ENCODE measurements at regions not wholly inside any gene's neighbourhood (a gene's known extent, or its start where the extent isn't known, plus 50 kb on each side); places are given as distances from the start of the nearest gene placed in this dataset.

GRCh38 chr10:123529146-123529760 is 136.9 kb upstream of the GPR26 start:
- H3K4me2 ChIP-seq (ENCODE audit: insufficient read depth, low read length), result no peak overlapping the region
- H3K4me3 ChIP-seq, result no peak overlapping the region
- H3K79me2 ChIP-seq (ENCODE audit: control insufficient read depth, insufficient read depth, low read length), result no peaks in the 10 kb centered on the region
- no TSS peak for BruUV-seq (replicated peaks)
- H3K9me1 ChIP-seq (ENCODE audit: control insufficient read depth, insufficient read depth, low read length), result no peaks in the 10 kb centered on the region
- H3K36me3 ChIP-seq (ENCODE audit: control insufficient read depth, insufficient read depth, low read length), result no peaks in the 10 kb centered on the region
- no peaks in the 10 kb centered on the region; a peak in 1 of 5 replicates for H3K27me3 ChIP-seq (ENCODE audit: control insufficient read depth in 2 of 2, insufficient read depth in 2 of 2, low read length in 2 of 2)
- in situ Hi-C loops (cut with MboI), result no loop called here
- no peak overlapping the region for H2AFZ ChIP-seq (ENCODE audit: low read depth, low read length)
- H3K27ac ChIP-seq (ENCODE audit: extremely low read depth, low read depth, low read length), result no peak overlapping the region
- no peaks in the 10 kb centered on the region for H3K4me1 ChIP-seq (replicated peaks in 1 of 2; ENCODE audit: control insufficient read depth in 2 of 2, insufficient read depth in 2 of 2, low read length in 2 of 2)
- CTCF ChIA-PET (ENCODE audit: low intra/inter-chr PET ratio), result no interaction called here
- no peak for DNase-seq (ENCODE audit: extremely low read depth in 1 of 4, low spot score in 3 of 4)
- intact Hi-C loops (cut with micrococcal nuclease), result no loop called here
- POLR2A ChIA-PET, result no interaction called here
- H3K9me3 ChIP-seq (replicated peaks; ENCODE audit: control insufficient read depth, insufficient read depth, low read depth, low read length), result no peaks in the 10 kb centered on the region
- no peak for FAIRE-seq
- H4K20me1 ChIP-seq (replicated peaks; ENCODE audit: control insufficient read depth, insufficient read depth, low read length), result no peaks in the 10 kb centered on the region
- no peak overlapping the region for H3K9ac ChIP-seq (ENCODE audit: insufficient read depth in 1 of 2, low read depth in 2 of 2, low read length in 2 of 2)
- ATAC-seq, result no peak
- 2% methylated on average over 6 of the region's 10 CpGs for WGBS (ENCODE audit: insufficient coverage, low coverage, missing lambda C conversion rate)
- no peak for TF ChIP-seq ZNF277 (CRISPR knock-in tag; IDR thresholded peaks at IDR 0.05; ENCODE audit: borderline replicate concordance)
- TF ChIP-seq ZHX1 (conservative IDR thresholded peaks at IDR 0.05; ENCODE audit: low read length), result no peak
- TF ChIP-seq ZNF609 (CRISPR knock-in tag; IDR thresholded peaks at IDR 0.05; ENCODE audit: borderline replicate concordance), result no peak
- no peak for TF ChIP-seq ZNF197 (CRISPR knock-in tag; IDR thresholded peaks at IDR 0.05; ENCODE audit: low read depth)
- TF ChIP-seq E2F8 (IDR thresholded peaks at IDR 0.05; ENCODE audit: low read depth, partially characterized antibody), result no peak
- TF ChIP-seq KLF6 (CRISPR knock-in tag; IDR thresholded peaks at IDR 0.05; ENCODE audit: borderline replicate concordance), result no peak
- TF ChIP-seq WHSC1 (IDR thresholded peaks at IDR 0.05; ENCODE audit: low read length), result no peak
- TF ChIP-seq TEAD4 (IDR thresholded peaks at IDR 0.05; ENCODE audit: low read length), result no peak
- TF ChIP-seq TEAD4 (CRISPR knock-in tag; IDR thresholded peaks at IDR 0.05; ENCODE audit: borderline replicate concordance), result no peak
- TF ChIP-seq ZBTB7A (IDR thresholded peaks at IDR 0.05; ENCODE audit: borderline replicate concordance, control insufficient read depth, low read depth, low read length), result no peak
